A673 (cell line): ENCODE measurements at regions not wholly inside any gene's neighbourhood (a gene's known extent, or its start where the extent isn't known, plus 50 kb on each side); places are given as distances from the start of the nearest gene placed in this dataset.

Experiments used
- BruUV-seq: library from RNA; stranded (reverse); fragments of 400-500 nt; replicated peaks from 2 replicates; lab custom pipeline; 2021; lab: Mats Ljungman, UMichigan
- CTCF ChIA-PET: fragments of 300-600 bp; sonication (Branson Sonifier 250); formaldehyde crosslinking; loops from one replicate; lab custom pipeline; 2022; ENCODE audit warnings: antibody characterized with exemption; lab: Charles Lee
- POLR2A ChIA-PET: fragments of 300-600 bp; sonication (Branson Sonifier 250); formaldehyde crosslinking; loops from one replicate; lab custom pipeline; 2022; ENCODE audit warnings: antibody characterized with exemption; ENCODE audit not compliant: low non-redundant PET; lab: Charles Lee
- DNase-seq: peaks from one replicate; pipeline ENCODE4 v3.0.0-alpha.2; 2015; ENCODE audit warnings: low spot score
- H3K27ac ChIP-seq: fragments of 200-600 bp; sonication (generic); 2 replicates; pipeline ENCODE4 v1.5.1; 2016; ENCODE audit warnings: mixed run types, low read depth, mild to moderate bottlenecking, mixed read lengths, antibody characterized with exemption, low read length; ENCODE audit not compliant: poor library complexity, severe bottlenecking
- H3K27me3 ChIP-seq: fragments of 200-600 bp; sonication (generic); replicated peaks from 2 replicates; pipeline ENCODE4 v1.6.1; 2017; ENCODE audit warnings: mixed run types, low read depth, mild to moderate bottlenecking, mixed read lengths, antibody characterized with exemption, low read length; ENCODE audit not compliant: insufficient read depth, poor library complexity
- H3K36me3 ChIP-seq: fragments of 200-600 bp; sonication (generic); 2 replicates; pipeline ENCODE4 v1.6.1; 2016; ENCODE audit warnings: mixed run types, mild to moderate bottlenecking, mixed read lengths, antibody characterized with exemption, low read length; ENCODE audit not compliant: insufficient read depth, poor library complexity, severe bottlenecking
- H3K4me1 ChIP-seq: fragments of 200-600 bp; sonication (generic); 2 replicates; pipeline ENCODE4 v1.6.1; 2017; ENCODE audit warnings: mixed run types, mild to moderate bottlenecking, mixed read lengths, antibody characterized with exemption, low read length; ENCODE audit not compliant: insufficient read depth, poor library complexity, severe bottlenecking
- H3K4me3 ChIP-seq: fragments of 200-600 bp; sonication (generic); 2 replicates; pipeline ENCODE4 v1.5.1; 2016; ENCODE audit warnings: low read depth, mixed run types, mild to moderate bottlenecking, mixed read lengths, low read length; ENCODE audit not compliant: poor library complexity, severe bottlenecking
- H3K9me3 ChIP-seq: fragments of 200-600 bp; sonication (generic); 2 replicates; pipeline ENCODE4 v1.6.1; 2016; ENCODE audit warnings: mixed run types, low read depth, mild to moderate bottlenecking, mixed read lengths, antibody characterized with exemption, low read length; ENCODE audit not compliant: poor library complexity, severe bottlenecking
- CTCF ChIP-seq: fragments of 300-800, 200-600 bp; sonication (generic); conservative IDR thresholded peaks from 2 replicates; pipeline ENCODE4 v1.5.1; 2017; ENCODE audit warnings: low read depth, mild to moderate bottlenecking, antibody characterized with exemption, low read length, moderate library complexity, mixed read lengths
- EZH2 ChIP-seq: fragments of 200-600 bp; sonication (generic); IDR thresholded peaks from 2 replicates; pipeline ENCODE4 v1.6.1; 2017; ENCODE audit warnings: borderline replicate concordance, low read depth, mild to moderate bottlenecking, mixed read lengths, antibody characterized with exemption, low read length; ENCODE audit not compliant: poor library complexity, severe bottlenecking
- intact Hi-C: fragments of 100-400 bp; cut with micrococcal nuclease; formaldehyde crosslinking; loops from one replicate; pipeline ENCODE4 v1.10.0; 2022; ENCODE audit not compliant: unreplicated experiment

DNA sequence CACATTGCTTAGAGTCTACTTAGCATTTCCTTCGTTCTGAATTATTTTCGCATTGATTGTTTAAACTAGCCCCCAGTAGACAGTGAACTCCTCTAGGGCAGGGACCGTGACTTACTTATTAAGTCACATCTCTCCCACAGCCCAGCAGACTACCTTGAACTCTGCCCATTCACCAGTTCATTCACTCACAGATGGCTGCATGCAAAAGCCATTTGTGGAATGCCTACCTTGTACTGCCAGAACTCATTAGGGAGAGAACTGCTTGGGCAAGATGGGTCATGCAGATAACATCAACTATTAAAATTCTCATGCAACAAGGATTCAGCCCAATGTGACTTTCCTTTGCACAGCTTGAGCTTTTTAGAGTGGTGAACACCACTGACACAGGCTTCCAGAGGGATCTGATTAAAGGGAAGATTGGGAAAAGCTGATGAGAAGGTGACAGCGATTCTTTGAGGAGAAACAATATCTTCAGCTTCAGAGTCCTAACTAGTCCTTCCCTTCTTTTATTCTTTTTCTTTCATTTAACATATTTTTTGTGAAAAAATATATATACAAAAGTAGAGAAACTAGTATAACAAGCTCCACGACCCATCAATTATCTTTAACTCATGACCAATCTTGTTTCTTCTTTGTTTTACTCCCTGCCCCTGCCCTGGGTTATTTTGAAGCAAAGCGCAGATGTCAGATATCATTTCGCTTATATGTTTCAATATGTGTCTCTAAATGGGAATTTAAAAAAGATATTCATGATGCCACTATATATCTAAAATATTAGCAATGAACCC lies 273.9 kb downstream of the CDC5L start:
- no peak for DNase-seq
- intact Hi-C loops: no loop called here
- no peak for TF ChIP-seq CTCF
- no peak for TF ChIP-seq EZH2
- H3K27me3 ChIP-seq: no peaks in the 10 kb centered on the region
- ChIA-PET POLR2A (no interaction called here), CTCF (no interaction called here)
- no peaks in the 10 kb centered on the region for H3K9me3 ChIP-seq
- no TSS peak for BruUV-seq
- peaks cover 47% of the 10 kb centered on the region for H3K4me1 ChIP-seq
- H3K36me3 ChIP-seq: no peaks in the 10 kb centered on the region
- no peak overlapping the region for H3K27ac ChIP-seq
- no peak overlapping the region for H3K4me3 ChIP-seq

DNA sequence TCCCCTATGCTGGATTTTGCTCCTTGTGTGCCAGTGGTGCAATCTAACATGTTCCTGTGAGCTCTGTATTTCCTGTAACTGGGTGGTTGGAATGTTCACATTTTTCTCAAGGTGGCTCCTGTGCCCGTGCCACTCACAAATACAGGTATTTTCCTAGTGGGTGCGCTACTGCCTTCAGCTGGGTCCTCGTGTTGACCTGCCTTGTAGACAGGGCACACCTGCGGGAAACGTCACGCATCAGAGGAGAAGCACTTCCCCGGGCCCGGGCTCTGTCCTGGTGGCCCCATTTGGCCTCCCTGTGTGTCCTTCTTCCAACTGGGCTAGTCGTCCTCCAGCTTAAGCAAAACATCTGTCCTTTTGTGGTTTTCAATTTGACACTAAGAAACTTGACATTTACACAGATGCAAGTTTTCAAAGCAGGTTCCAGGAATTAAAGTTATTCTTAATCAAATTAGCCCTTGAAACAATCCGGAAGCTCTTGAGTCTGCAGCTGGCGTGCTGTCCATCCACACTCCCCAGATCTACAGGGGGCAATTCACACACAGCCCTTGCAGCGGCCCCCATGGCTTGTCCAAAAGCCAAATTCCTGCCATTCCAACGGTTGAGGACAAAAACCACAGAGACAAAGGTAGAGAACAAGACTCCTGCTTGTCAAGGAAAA lies 275.1 kb downstream of the CDC5L start:
- peaks cover 58% of the 10 kb centered on the region for H3K4me1 ChIP-seq
- no peaks in the 10 kb centered on the region for H3K36me3 ChIP-seq
- H3K9me3 ChIP-seq: no peaks in the 10 kb centered on the region
- peak; percentile 72 for DNase-seq
- H3K27ac ChIP-seq: no peak overlapping the region
- H3K4me3 ChIP-seq: no peak overlapping the region
- POLR2A ChIA-PET: no interaction called here
- no peaks in the 10 kb centered on the region for H3K27me3 ChIP-seq
- intact Hi-C loops: no loop called here
- TF ChIP-seq EZH2: no peak
- CTCF ChIA-PET: interaction anchor here (0.9 kb wide), 1 partner anchor 8 kb away, joined by 5 read pairs; no protein-coding TSS in a partner anchor
- BruUV-seq: no TSS peak

DNA sequence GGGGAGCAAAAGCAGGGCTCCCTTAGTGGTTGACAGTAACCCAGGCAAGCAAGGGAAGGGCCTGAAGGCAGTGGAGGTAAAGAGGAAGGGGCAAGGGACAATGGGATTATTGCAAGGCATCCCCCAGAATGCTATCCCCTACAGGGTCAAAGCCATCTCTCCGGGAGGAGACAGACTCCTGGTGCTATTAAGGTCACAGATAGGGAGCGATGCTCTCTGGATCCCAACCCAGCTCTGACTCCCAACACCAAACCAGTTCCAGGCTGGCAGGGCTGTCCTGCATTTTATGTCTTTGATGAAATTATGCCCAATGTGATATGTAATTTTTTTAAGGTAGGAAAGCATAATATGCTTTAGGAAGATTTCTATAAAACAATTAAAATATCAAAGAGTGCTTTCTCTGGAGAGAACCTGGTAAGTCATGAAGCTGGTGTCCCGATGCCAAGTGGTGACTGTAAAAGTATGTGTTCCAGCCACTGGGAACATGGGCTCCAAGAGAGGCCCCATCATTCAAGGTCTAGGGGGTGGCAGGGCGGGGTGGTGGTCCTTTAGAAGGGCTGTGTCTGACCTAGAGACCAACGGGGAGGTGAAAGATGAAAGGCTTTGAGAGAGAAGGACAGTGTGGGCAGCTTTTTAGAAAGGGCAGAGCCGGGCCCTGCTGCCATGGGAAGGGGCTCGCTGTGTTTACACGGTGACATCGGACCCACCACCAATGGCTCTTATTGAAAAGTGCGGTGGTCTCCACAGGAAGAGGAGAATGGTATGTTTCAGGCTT lies 276.5 kb downstream of the CDC5L start:
- no peak overlapping the region for H3K27ac ChIP-seq
- H3K4me1 ChIP-seq: peaks cover 62% of the 10 kb centered on the region
- CTCF ChIA-PET: interaction anchor here (0.5 to 0.7 kb wide), 2 partner anchors 74 to 345 kb away, joined by 3 read pairs; no protein-coding TSS in a partner anchor
- H3K9me3 ChIP-seq: no peaks in the 10 kb centered on the region
- no peak for TF ChIP-seq EZH2
- TF ChIP-seq CTCF: no peak
- intact Hi-C loops: no loop called here
- no TSS peak for BruUV-seq
- no peak for DNase-seq
- no peak overlapping the region for H3K4me3 ChIP-seq
- H3K36me3 ChIP-seq: no peaks in the 10 kb centered on the region
- POLR2A ChIA-PET: no interaction called here
- H3K27me3 ChIP-seq: no peaks in the 10 kb centered on the region
